ENCODE measurements at regions not wholly inside any gene's neighbourhood (a gene's known extent, or its start where the extent isn't known, plus 50 kb on each side); places are given as distances from the start of the nearest gene placed in this dataset.

- no peaks in the 10 kb centered on the region for H3K9me3 ChIP-seq (ENCODE audit: control insufficient read depth in 4 of 4, low read length in 3 of 4)
- no peak overlapping the region for H3K9ac ChIP-seq (ENCODE audit: low read depth in 1 of 2, low read length in 2 of 2)
- no peak for DNase-seq (ENCODE audit: low spot score)
- no peak overlapping the region for H3K4me3 ChIP-seq (ENCODE audit: low read depth in 1 of 3, low read length in 3 of 3)
- H3K27me3 ChIP-seq (ENCODE audit: control insufficient read depth in 4 of 4, insufficient read depth in 4 of 4, low read length in 3 of 4), result no peaks in the 10 kb centered on the region
- H3K4me1 ChIP-seq (ENCODE audit: control insufficient read depth in 4 of 4, insufficient read depth in 4 of 4, low read length in 3 of 4), result no peaks in the 10 kb centered on the region
- no peaks in the 10 kb centered on the region for H3K36me3 ChIP-seq (ENCODE audit: control insufficient read depth in 4 of 4, insufficient read depth in 3 of 4, low read depth in 1 of 4, low read length in 3 of 4)
- H3K27ac ChIP-seq (ENCODE audit: low read depth in 1 of 2, low read length in 2 of 2), result no peak overlapping the region
- TF ChIP-seq MAX (IDR thresholded peaks at IDR 0.05) (no peak), YY1 (IDR thresholded peaks at IDR 0.05) (no peak), SP1 (IDR thresholded peaks at IDR 0.05) (no peak), ATF3 (IDR thresholded peaks at IDR 0.05) (no peak), NR2F2 (IDR thresholded peaks at IDR 0.05) (no peak)
- 88% methylated on average over 8 of the region's 8 CpGs for WGBS
Observed at GRCh38 chr2:14996351-14997014, 364.0 kb downstream of the LRATD1 start.

- Histone ChIP-seq H3K27me3 (ENCODE audit: control insufficient read depth in 4 of 4, insufficient read depth in 4 of 4, low read length in 3 of 4) (no peaks in the 10 kb centered on the region), H3K36me3 (ENCODE audit: control insufficient read depth in 4 of 4, insufficient read depth in 3 of 4, low read depth in 1 of 4, low read length in 3 of 4) (no peaks in the 10 kb centered on the region), H3K4me1 (ENCODE audit: control insufficient read depth in 4 of 4, insufficient read depth in 4 of 4, low read length in 3 of 4) (no peaks in the 10 kb centered on the region), H3K9ac (ENCODE audit: low read depth in 1 of 2, low read length in 2 of 2) (no peak overlapping the region), H3K9me3 (ENCODE audit: control insufficient read depth in 4 of 4, low read length in 3 of 4) (no peaks in the 10 kb centered on the region), H3K27ac (ENCODE audit: low read depth in 1 of 2, low read length in 2 of 2) (no peak overlapping the region), H3K4me3 (ENCODE audit: low read depth in 1 of 3, low read length in 3 of 3) (no peak overlapping the region)
- no peak for TF ChIP-seq EGR1 (IDR thresholded peaks at IDR 0.05; ENCODE audit: low read depth in 2 of 2)
- no peak for TF ChIP-seq NR2F2 (IDR thresholded peaks at IDR 0.05)
- TF ChIP-seq JUND (IDR thresholded peaks at IDR 0.05), result no peak
- TF ChIP-seq RAD21 (IDR thresholded peaks at IDR 0.05), result no peak
- no peak for TF ChIP-seq SP1 (IDR thresholded peaks at IDR 0.05)
- no peak for TF ChIP-seq HNF4A (conservative IDR thresholded peaks at IDR 0.05)
- no peak for TF ChIP-seq YY1 (IDR thresholded peaks at IDR 0.05)
- no peak for TF ChIP-seq GABPA (IDR thresholded peaks at IDR 0.05 in 1 of 2, conservative IDR thresholded peaks at IDR 0.05 in 1 of 2)
- no peak for TF ChIP-seq ATF3 (IDR thresholded peaks at IDR 0.05)
- TF ChIP-seq ZBTB33 (IDR thresholded peaks at IDR 0.05), result no peak
- TF ChIP-seq CTCF (IDR thresholded peaks at IDR 0.05; ENCODE audit: low read depth, low read length, missing input control), result no peak
- no peak for TF ChIP-seq REST (IDR thresholded peaks at IDR 0.05)
- no peak for TF ChIP-seq MAX (IDR thresholded peaks at IDR 0.05)
- TF ChIP-seq TAF1 (conservative IDR thresholded peaks at IDR 0.05), result no peak
- no peak for TF ChIP-seq HNF4G (IDR thresholded peaks at IDR 0.05)
- no peak for TF ChIP-seq RXRA (IDR thresholded peaks at IDR 0.05)
- TF ChIP-seq FOXA1 (IDR thresholded peaks at IDR 0.05), result no peak
- TF ChIP-seq FOXA2 (IDR thresholded peaks at IDR 0.05), result no peak
- no peak for DNase-seq (ENCODE audit: low spot score)
- 85% methylated on average over 3 of the region's 3 CpGs for WGBS
Observed at GRCh38 chr2:14998546-14998945, 366.0 kb downstream of the LRATD1 start.

Data from liver (tissue), 8 donors.